CD1c-positive myeloid dendritic cell (primary cell): ENCODE measurements at regions not wholly inside any gene's neighbourhood (a gene's known extent, or its start where the extent isn't known, plus 50 kb on each side); places are given as distances from the start of the nearest gene placed in this dataset.

Source experiments
- DNase-seq: peaks from one replicate; pipeline ENCODE4 v3.0.0-alpha.2; 2016; ENCODE audit errors: extremely low spot score

- DNase-seq = no peak
Measured at GRCh38 chrY:19357249-19357648, 387.3 kb downstream of the KDM5D start.

DNA sequence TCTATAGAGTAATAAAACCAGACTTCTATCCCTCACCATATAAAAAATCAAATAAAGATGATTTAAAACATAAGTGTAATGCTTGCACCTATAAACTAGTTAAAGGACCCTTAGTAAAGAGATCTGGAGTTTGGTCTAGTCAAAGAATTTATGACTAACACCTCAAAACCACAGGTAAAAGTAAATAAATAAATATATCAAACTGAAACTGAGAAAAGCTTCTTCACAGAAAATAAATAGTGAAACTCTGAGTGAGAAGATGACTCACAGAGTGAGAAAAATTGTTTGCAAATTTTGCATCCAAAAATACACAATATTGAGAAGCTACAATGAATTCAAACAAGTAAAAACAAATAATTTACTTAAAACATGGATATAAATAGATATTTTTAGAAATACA is 387.8 kb downstream of the KDM5D start:
- DNase-seq = no peak

GRCh38 chrY:19354857-19355173 is 389.7 kb downstream of the KDM5D start:
- no peak for DNase-seq

DNA sequence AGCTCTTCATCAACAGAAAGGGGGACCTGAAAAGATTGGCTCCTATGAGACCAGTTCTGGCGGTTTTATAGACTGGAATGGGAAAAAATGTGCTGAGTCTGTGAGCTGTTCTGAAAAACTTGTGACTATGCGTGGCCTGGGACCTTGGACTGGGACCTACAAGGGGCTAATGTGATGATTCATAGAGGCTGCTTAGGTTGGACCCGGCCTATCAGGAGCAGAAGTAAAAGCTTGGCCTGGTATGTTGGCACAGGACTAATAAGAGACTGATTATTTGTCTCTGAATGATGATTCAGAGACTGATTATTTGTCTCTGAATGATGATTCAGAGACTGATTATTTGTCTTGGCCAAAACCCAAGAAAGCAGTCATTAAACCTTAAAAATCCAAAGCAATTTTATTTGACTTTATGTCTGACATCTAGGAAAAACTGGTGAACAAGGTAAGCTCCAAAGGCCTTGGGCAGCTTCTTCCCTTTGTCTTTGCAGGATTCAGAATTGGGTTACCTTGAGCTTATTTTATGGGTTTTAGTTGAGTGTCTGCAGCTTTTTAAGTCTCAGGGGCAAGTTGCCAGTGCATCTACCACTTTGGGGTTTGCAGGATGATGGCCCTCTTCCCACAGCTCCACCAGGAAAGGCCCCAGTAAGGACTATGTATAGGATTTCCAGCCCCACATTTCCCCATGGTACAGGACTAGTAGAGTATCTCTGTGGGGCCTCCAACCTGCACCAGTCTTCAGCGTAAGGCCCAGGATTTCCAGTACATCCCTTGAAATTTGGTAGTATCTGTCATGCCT is 390.3 kb downstream of the KDM5D start:
- DNase-seq = no peak

DNA sequence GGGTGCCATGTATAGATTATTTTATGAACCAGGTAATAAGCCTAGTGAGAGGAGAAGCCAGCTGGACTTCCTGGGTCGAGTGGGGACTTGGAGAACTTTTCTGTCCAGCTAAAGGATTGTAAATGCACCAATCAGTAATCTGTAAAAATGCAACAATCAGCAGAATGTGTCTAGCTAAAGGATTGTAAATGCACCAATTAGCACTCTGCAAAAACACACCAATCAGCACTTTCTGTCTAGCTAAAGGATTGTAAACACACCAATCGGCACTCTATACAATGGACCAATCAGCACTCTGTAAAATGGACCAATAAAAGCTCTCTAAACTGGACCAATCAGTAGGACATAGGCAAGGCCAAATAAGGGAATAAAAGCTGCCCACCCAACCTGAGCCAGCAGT is 392.9 kb downstream of the KDM5D start:
- no peak for DNase-seq

DNA sequence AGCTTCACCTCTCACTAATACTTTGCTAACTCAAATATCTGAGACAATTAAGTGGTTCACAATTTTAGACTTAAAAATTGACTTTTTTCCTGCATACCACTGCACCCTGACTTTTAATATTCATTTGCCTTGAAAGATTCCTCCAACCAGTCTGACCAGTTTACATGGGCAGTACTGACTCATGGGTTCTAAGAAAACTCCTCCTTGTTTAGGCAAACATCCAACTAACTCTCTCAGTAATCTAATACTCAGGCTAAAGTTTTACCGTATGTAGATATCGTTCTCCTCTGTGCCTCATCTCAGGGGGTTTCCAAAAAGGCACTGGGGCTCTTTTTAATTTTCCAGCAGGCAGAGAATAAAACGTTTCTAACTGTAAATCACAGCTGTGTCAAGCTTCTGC is 422.8 kb downstream of the KDM5D start:
- DNase-seq = no peak

- DNase-seq = no peak
Measured at GRCh38 chrY:19319135-19319534, 425.4 kb downstream of the KDM5D start.

GRCh38 chrY:19317271-19317987 is 427.1 kb downstream of the KDM5D start:
- DNase-seq = no peak

DNA sequence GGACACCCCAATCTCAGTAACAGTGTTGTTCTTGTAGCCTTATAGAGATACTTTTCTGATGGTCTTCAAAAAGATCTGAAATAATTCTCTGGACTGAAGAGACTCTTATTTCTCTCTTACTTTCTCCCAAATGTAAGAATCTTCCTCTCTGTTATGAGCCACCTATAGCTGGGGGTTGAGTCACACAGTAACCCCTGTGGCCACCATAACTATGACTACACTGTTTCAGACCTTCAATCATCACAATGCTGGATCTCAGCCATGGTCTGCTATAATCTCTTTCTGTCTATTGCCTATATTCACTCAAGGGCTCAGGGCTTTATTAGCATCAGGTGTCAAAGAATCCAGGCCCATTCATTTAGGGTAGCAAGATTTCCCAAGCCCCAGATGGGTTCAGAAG is 436.9 kb downstream of the KDM5D start:
- no peak for DNase-seq

GRCh38 chrY:19303136-19303535 is 441.4 kb downstream of the KDM5D start:
- DNase-seq = no peak

DNA sequence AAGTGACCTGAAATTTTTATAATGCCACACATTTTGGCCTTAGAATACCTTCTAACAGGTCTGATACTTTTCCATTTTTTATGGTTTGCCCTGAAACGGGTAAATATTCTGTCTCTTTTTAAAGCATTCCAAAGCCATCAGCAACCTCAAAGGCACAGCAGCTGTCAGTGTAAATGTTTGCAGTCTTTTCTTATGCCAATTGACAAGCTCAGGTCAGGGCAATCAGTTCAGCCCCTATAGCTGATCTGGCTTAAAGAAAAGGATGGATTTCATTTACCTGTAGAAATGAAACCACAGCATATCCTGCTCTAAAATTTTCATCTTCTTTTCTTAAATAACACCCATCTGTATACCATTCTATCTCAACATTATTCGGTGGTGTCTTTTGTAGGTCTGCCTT is 453.6 kb downstream of the KDM5D start:
- no peak for DNase-seq

GRCh38 chrY:19274076-19274475 is 470.4 kb downstream of the KDM5D start:
- no peak for DNase-seq

GRCh38 chrY:19268331-19268730 is 476.2 kb downstream of the KDM5D start:
- DNase-seq = no peak

- no peak for DNase-seq
Measured at GRCh38 chrY:19265404-19265803, 479.1 kb downstream of the KDM5D start.

- DNase-seq = no peak
Measured at GRCh38 chrY:19262310-19262709, 482.2 kb downstream of the KDM5D start.

DNA sequence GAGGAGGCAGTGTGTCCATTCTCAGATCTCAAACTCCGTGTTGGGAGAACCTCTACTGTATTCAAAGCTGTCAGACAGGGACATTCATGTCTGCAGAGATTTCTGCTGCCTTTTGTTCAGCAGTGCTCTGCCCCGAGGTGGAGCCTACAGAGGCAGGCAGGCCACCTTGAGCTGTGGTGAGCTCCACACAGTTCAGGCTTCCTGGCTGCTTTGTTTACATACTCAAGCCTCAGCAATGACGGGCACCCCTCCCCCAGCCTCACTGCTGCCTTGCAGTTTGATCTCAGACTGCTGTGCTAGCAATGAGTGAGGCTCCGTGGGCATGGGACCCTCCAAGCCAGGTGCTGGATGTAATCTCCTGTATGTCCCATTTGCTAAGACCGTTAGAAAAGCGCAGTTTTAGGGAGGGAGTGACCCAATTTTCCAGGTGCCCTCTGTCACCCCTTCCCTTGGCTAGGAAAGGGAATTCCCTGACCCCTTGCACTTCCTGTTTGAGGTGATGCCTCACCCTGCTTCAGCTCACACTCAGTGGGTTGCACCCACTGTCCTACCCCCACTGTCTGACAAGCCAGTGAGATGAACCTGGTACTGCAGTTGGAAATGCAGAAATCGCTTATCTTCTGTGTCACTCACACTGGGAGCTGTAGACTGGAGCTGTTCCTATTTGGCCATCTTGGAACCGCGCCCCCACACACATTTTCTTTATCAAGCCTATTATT is 458.9 kb upstream of the HSFY2 start:
- DNase-seq = no peak

DNA sequence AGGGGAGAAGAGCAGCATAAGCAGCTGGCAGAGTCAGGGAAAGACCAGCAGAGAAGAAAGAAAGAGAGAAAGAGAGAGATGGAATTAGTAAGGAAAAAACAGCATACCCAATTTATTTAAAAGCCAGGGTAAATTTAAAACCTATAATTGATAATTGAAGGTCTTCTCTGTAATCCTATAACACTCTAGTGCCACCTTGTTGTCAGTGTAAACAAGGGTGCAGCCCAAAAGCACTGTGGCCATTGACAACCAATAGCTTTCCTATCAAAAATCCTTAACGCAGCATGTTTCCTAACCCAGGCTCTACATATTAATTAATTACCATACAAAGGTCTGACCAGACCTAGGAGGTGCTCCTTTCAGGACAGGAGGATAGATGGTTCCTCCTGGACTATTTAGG is 447.2 kb upstream of the HSFY2 start:
- DNase-seq = no peak

- DNase-seq = no peak
Measured at GRCh38 chrY:19208915-19209314, 435.4 kb upstream of the HSFY2 start.

- no peak for DNase-seq
Measured at GRCh38 chrY:19207048-19207447, 433.5 kb upstream of the HSFY2 start.

- DNase-seq = no peak
Measured at GRCh38 chrY:19180824-19181223, 407.3 kb upstream of the HSFY2 start.

- DNase-seq = no peak
Measured at GRCh38 chrY:19168202-19168565, 394.6 kb upstream of the HSFY2 start.

GRCh38 chrY:19167319-19168201 is 394.0 kb upstream of the HSFY2 start:
- no peak for DNase-seq
